Loucy (cell line): ENCODE measurements at regions not wholly inside any gene's neighbourhood (a gene's known extent, or its start where the extent isn't known, plus 50 kb on each side); places are given as distances from the start of the nearest gene placed in this dataset.

Source experiments
- H2AFZ ChIP-seq: fragments of 200-600 bp; sonication (generic); 2 replicates; pipeline ENCODE4 v1.6.0; 2016; ENCODE audit warnings: antibody characterized with exemption, mild to moderate bottlenecking, low read length, moderate library complexity
- H3F3A ChIP-seq: fragments of 200-600 bp; 2 replicates; pipeline ENCODE4 v1.6.0; 2016; ENCODE audit warnings: antibody characterized with exemption, low read depth, mild to moderate bottlenecking
- H3K27me3 ChIP-seq: fragments of 200-600 bp; sonication (generic); 2 replicates; pipeline ENCODE4 v1.6.1; 2014; ENCODE audit warnings: low read length, mild to moderate bottlenecking; ENCODE audit not compliant: insufficient read depth, poor library complexity, severe bottlenecking
- H3K36me3 ChIP-seq: fragments of 200-600 bp; sonication (generic); 2 replicates; pipeline ENCODE4 v1.6.1; 2016; ENCODE audit warnings: low read length; ENCODE audit not compliant: insufficient read depth
- H3K4me1 ChIP-seq: fragments of 200-600 bp; sonication (generic); 2 replicates; pipeline ENCODE4 v1.5.1; 2014; ENCODE audit warnings: low read length, mild to moderate bottlenecking; ENCODE audit not compliant: insufficient read depth, poor library complexity, severe bottlenecking
- H3K4me2 ChIP-seq: fragments of 200-600 bp; sonication (generic); 2 replicates; pipeline ENCODE4 v1.6.0; 2014; ENCODE audit warnings: antibody characterized with exemption, low read length, low read depth, mild to moderate bottlenecking; ENCODE audit not compliant: poor library complexity, severe bottlenecking
- H3K4me3 ChIP-seq: fragments of 200-600 bp; sonication (generic); 2 replicates; pipeline ENCODE4 v1.5.1; 2014; ENCODE audit warnings: low read length, mild to moderate bottlenecking, mixed read lengths; ENCODE audit not compliant: poor library complexity, severe bottlenecking
- H3K79me2 ChIP-seq: fragments of 200-600 bp; sonication (generic); 2 replicates; pipeline ENCODE4 v1.6.1; 2014; ENCODE audit warnings: low read length; ENCODE audit not compliant: insufficient read depth
- H3K9ac ChIP-seq: fragments of 200-600 bp; sonication (generic); 2 replicates; pipeline ENCODE4 v1.6.0; 2014; ENCODE audit warnings: mild to moderate bottlenecking, low read depth, low read length, moderate library complexity; ENCODE audit not compliant: poor library complexity, severe bottlenecking
- H3K9me2 ChIP-seq: fragments of 200-600 bp; sonication (generic); replicated peaks from 2 replicates; pipeline ENCODE4 v1.6.1; 2016; ENCODE audit warnings: low read depth, low read length, mixed read lengths
- H3K9me3 ChIP-seq: fragments of 200-600 bp; sonication (generic); 2 replicates; pipeline ENCODE4 v1.6.1; 2014; ENCODE audit warnings: mild to moderate bottlenecking, antibody characterized with exemption, low read length, low read depth; ENCODE audit not compliant: insufficient read depth
- H4K20me1 ChIP-seq: fragments of 200-600 bp; sonication (generic); 2 replicates; pipeline ENCODE4 v1.6.0; 2014; ENCODE audit warnings: antibody characterized with exemption, low read length, mild to moderate bottlenecking; ENCODE audit not compliant: insufficient read depth, poor library complexity, severe bottlenecking
- CTCF ChIP-seq: fragments of 200-600 bp; sonication (generic); conservative IDR thresholded peaks from 2 replicates; pipeline ENCODE4 v1.5.1; 2014; ENCODE audit warnings: mild to moderate bottlenecking, antibody characterized with exemption, low read length
- EZH2phosphoT487 ChIP-seq: fragments of 200-600 bp; IDR thresholded peaks from 2 replicates; pipeline ENCODE4 v1.6.1; 2018; ENCODE audit warnings: antibody characterized with exemption, mild to moderate bottlenecking, moderate library complexity, borderline replicate concordance

- Histone ChIP-seq H3K9me2 (no peaks in the 10 kb centered on the region), H3K79me2 (no peaks in the 10 kb centered on the region), H3K27me3 (no peaks in the 10 kb centered on the region), H3K9me3 (no peaks in the 10 kb centered on the region), H3K4me2 (no peak overlapping the region), H3F3A (no peaks in the 10 kb centered on the region), H4K20me1 (no peaks in the 10 kb centered on the region), H3K36me3 (no peaks in the 10 kb centered on the region), H3K4me3 (no peak overlapping the region), H2AFZ (no peak overlapping the region), H3K9ac (no peak overlapping the region), H3K4me1 (no peaks in the 10 kb centered on the region)
- TF ChIP-seq CTCF (no peak), EZH2phosphoT487 (no peak)
Observed at GRCh38 chr3:176568189-176568588, 629.1 kb downstream of the TBL1XR1 start.

GRCh38 chr3:176566757-176567156 is 630.5 kb downstream of the TBL1XR1 start:
- Histone ChIP-seq H3K4me1 (no peaks in the 10 kb centered on the region), H3K27me3 (no peaks in the 10 kb centered on the region), H2AFZ (no peak overlapping the region), H3K4me3 (no peak overlapping the region), H3F3A (no peaks in the 10 kb centered on the region), H3K36me3 (no peaks in the 10 kb centered on the region), H3K9ac (no peak overlapping the region), H3K9me2 (0 out of 2 replicates have a peak, but pooled peaks cover 3% of the 10 kb centered on the region), H3K79me2 (no peaks in the 10 kb centered on the region), H4K20me1 (no peaks in the 10 kb centered on the region), H3K9me3 (no peaks in the 10 kb centered on the region), H3K4me2 (no peak overlapping the region)
- no peak for TF ChIP-seq EZH2phosphoT487
- no peak for TF ChIP-seq CTCF

- H2AFZ ChIP-seq: no peak overlapping the region
- H3K4me2 ChIP-seq: no peak overlapping the region
- H3F3A ChIP-seq: no peaks in the 10 kb centered on the region
Observed at GRCh38 chr3:176562331-176562730, 635.0 kb downstream of the TBL1XR1 start.

More at GRCh38 chr3:176562331-176562730, 635.0 kb downstream of the TBL1XR1 start:
- TF ChIP-seq EZH2phosphoT487 (no peak), CTCF (no peak)
- Histone ChIP-seq H3K4me1 (no peaks in the 10 kb centered on the region), H3K36me3 (no peaks in the 10 kb centered on the region), H3K9ac (no peak overlapping the region), H3K79me2 (no peaks in the 10 kb centered on the region), H3K9me2 (0 out of 2 replicates have a peak, but pooled peaks cover 3% of the 10 kb centered on the region), H4K20me1 (no peaks in the 10 kb centered on the region), H3K4me3 (no peak overlapping the region), H3K9me3 (no peaks in the 10 kb centered on the region), H3K27me3 (no peaks in the 10 kb centered on the region)
